ENCODE measurements at regions not wholly inside any gene's neighbourhood (a gene's known extent, or its start where the extent isn't known, plus 50 kb on each side); places are given as distances from the start of the nearest gene placed in this dataset.

- CTCF ChIA-PET: interaction anchor here (1.3 kb wide), 1 partner anchor 434 kb away, joined by 3 read pairs; the partner anchor contains the start of gene CNEP1R1
- H3K9me3 ChIP-seq: no peaks in the 10 kb centered on the region
- POLR2A ChIA-PET: no interaction called here
- H3K27ac ChIP-seq: no peak overlapping the region
- no peaks in the 10 kb centered on the region for H3K4me1 ChIP-seq
- ATAC-seq: no peak
- no peak for DNase-seq (ENCODE audit: low read depth in 1 of 2, low spot score in 1 of 2)
- 21% methylated on average over 16 of the region's 16 CpGs for WGBS (ENCODE audit: missing lambda C conversion rate)
- H3K4me2 ChIP-seq: no peak overlapping the region
- no peak for TF ChIP-seq ZSCAN20 (CRISPR knock-in tag; IDR thresholded peaks at IDR 0.05)
- TF ChIP-seq ZC3H11A (IDR thresholded peaks at IDR 0.05): no peak
- TF ChIP-seq RNF2 (IDR thresholded peaks at IDR 0.05; ENCODE audit: borderline replicate concordance, low read depth): no peak
- no peak for TF ChIP-seq HOXA7 (CRISPR knock-in tag; IDR thresholded peaks at IDR 0.05)
- no peak for TF ChIP-seq CTCF (IDR thresholded peaks at IDR 0.05)
- no peak for TF ChIP-seq HOXB13 (CRISPR knock-in tag; IDR thresholded peaks at IDR 0.05; ENCODE audit: low read depth)
- no peak for TF ChIP-seq EP300 (IDR thresholded peaks at IDR 0.05)
- no peak for TF ChIP-seq PBX3 (IDR thresholded peaks at IDR 0.05)
- TF ChIP-seq KDM1A (IDR thresholded peaks at IDR 0.05; ENCODE audit: low read depth): no peak
- no peak for TF ChIP-seq ZNF302 (CRISPR knock-in tag; IDR thresholded peaks at IDR 0.05)
- TF ChIP-seq FOSL2 (IDR thresholded peaks at IDR 0.05): no peak
- TF ChIP-seq FOSL2 (CRISPR knock-in tag; IDR thresholded peaks at IDR 0.05): no peak
- no peak for TF ChIP-seq USF2 (IDR thresholded peaks at IDR 0.05)
- no peak overlapping the region for H3K4me3 ChIP-seq
- FAIRE-seq: peak; percentile 43
Measured at GRCh38 chr16:50458667-50459495, 89.3 kb upstream of the NKD1 start.

- ChIA-PET CTCF (no interaction called here), POLR2A (no interaction called here)
- Histone ChIP-seq H3K27ac (no peak overlapping the region), H3K9me3 (no peaks in the 10 kb centered on the region), H3K4me3 (no peak overlapping the region), H3K4me1 (no peaks in the 10 kb centered on the region), H3K4me2 (no peak overlapping the region)
- DNase-seq (ENCODE audit: low read depth in 1 of 2, low spot score in 1 of 2) (no peak), ATAC-seq (no peak), FAIRE-seq (no peak)
- WGBS (ENCODE audit: missing lambda C conversion rate): 23% methylated on average over 5 of the region's 5 CpGs
- TF ChIP-seq RARB (CRISPR knock-in tag; IDR thresholded peaks at IDR 0.05) (no peak), KDM1A (IDR thresholded peaks at IDR 0.05; ENCODE audit: low read depth) (no peak), KDM5A (IDR thresholded peaks at IDR 0.05) (no peak), ZC3H11A (IDR thresholded peaks at IDR 0.05) (no peak), E2F6 (IDR thresholded peaks at IDR 0.05; ENCODE audit: borderline replicate concordance, low read depth) (no peak), ZFP36 (IDR thresholded peaks at IDR 0.05; ENCODE audit: borderline replicate concordance, partially characterized antibody) (no peak), RCOR1 (IDR thresholded peaks at IDR 0.05; ENCODE audit: low read depth, low read length) (no peak), CTCF (IDR thresholded peaks at IDR 0.05) (no peak), HEYL (CRISPR knock-in tag; IDR thresholded peaks at IDR 0.05) (no peak), NPAS2 (CRISPR knock-in tag; IDR thresholded peaks at IDR 0.05; ENCODE audit: borderline replicate concordance) (no peak), TFCP2L1 (CRISPR knock-in tag; IDR thresholded peaks at IDR 0.05) (no peak)
Measured at GRCh38 chr16:50457979-50458491, 89.2 kb upstream of the BRD7 start.
